Activated T-cell treated with anti-CD3 and anti-CD28 coated beads, Interleukin-2, amount 50 U/mL, for 1 hour (primary cell): ENCODE measurements at regions not wholly inside any gene's neighbourhood (a gene's known extent, or its start where the extent isn't known, plus 50 kb on each side); places are given as distances from the start of the nearest gene placed in this dataset.
A peak's percentile ranks its signal among the peaks of the same experiment; 100 is the strongest.

ENCODE experiments used
- DNase-seq: peaks from one replicate; pipeline ENCODE4 v3.0.0-alpha.2; 2020

DNA sequence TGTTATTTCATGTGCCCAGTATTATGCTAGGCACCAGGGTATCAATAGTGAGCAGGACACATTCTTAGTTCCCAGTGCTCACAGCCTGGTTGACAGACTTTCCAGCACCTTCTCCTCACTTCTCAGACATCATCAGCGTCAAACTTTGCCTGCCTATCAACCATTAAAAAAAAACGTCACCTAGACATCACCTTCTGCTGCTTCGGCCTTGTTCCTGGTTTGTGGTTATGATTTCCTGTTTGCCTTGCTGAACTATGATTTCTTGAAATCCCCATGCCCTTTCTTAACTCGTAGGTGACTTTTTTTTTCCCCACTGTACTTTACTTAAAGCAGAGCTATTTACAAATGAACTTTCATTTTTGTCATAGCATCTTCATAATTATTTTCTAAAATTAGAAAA, 60.4 kb upstream of the NABP1 start:
- DNase-seq, result no peak

DNA sequence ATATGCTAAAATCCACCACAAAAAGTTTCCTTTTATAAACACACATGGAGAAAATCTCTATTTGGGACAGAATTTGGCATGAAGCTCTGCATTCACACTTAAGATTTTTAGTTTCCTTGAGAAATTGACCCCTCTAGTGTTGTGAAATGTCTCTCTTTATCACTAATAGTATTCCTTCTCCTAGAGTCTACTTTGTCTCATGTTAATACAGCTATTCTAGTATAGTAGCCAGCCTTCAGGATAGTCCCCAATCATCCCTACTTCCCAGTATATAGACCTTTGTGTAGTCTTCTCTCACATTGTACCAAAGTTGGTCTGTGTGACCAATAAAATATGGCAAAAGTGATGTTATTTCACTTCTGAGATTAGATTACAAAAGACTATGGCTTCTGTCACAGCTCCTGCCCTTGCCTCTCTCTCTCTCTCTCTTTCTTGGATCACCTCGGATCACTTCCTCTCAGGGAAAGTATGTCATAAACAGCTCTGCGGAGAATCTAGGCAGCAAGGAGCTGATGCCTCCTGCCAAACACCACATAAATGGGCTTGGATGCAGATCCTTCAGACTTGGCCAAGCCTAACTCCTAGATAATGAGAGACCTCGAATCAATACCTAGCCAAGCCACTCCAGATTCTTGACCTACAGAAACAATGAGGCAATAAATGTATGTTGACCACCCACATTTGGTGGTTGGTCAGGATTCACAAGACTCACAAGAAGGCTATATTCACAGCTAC, 59.7 kb upstream of the NABP1 start:
- DNase-seq, result no peak

DNA sequence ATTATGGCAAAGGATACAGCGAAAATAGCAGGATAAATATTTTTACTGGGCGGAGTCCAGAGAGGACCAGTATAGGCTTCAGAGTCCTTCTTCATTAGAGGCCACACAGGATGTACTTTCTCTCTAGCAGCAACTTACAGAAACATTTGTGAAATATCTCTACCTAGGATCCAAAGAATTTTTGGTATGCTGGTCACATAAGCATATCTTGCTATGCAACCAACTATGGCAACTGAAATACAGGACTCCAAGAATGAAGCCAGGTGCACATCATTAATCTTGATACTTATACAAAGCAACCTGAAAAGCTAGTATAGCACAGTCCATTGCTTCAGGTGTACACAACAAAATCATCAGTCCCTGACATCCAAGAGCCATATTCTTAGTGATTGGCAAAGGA, 59.1 kb upstream of the NABP1 start:
- no peak for DNase-seq

DNA sequence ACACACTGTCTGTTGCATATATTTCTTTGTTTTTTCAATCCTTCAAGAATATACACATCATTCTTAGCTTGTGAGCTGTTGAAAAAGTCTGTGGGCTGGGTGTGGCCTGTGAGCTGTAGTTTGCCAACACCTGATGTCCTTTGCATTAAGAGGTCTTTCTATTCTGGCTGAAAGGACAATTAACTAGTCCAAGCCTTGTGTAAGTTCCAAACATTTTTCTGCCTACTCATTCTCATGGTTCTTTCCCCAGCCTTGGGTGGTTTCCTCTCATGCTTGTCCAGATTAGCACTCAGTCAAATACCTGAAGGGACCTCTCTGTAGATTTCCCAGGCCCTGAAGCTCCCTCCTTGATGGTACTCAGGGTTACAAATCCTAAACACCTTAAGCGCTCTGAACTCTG, 57.8 kb upstream of the NABP1 start:
- no peak for DNase-seq

DNA sequence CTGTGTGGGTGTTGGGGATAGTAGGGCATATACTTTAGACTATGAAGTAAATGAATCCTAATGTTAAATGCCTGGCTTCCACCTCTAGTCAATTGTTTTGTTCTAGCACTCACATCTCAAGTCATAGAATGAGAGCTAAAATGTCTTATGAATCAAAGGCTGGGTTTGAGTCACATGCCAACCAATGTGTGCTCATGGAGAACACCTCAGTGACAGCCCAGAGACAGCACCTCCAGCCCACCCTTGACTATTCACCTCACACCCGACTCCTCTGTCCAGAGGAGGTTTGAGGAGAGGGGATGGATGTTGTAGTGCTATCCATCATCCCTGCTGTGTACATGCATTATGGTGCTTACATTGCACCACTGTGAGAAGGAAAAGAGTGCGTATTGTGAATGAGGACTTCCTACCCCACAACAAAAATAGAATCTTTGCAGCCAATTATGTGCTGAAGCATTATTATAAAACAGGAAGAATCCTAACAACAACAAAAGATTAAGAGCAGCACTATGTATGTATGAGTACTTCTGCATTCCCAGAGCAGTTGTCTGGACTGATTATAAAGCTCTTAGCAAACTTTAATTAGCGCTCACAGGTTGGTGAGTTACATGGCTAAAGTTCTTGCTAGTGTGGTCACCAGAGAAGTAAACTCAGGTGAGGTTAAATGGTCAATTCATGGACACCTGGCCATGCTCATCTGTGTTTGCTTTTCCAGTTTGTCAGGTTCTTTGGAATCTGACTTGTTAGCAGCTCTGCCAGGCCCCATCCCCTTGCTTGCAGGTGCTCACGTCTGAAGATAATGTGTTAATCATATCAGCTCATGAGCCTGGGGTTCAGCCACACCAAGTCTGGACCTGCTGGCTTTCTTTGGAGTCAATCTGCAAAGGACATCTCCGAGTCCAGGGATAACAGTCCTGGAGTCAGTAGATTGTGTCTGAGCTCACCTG, 55.3 kb upstream of the NABP1 start:
- no peak for DNase-seq

DNA sequence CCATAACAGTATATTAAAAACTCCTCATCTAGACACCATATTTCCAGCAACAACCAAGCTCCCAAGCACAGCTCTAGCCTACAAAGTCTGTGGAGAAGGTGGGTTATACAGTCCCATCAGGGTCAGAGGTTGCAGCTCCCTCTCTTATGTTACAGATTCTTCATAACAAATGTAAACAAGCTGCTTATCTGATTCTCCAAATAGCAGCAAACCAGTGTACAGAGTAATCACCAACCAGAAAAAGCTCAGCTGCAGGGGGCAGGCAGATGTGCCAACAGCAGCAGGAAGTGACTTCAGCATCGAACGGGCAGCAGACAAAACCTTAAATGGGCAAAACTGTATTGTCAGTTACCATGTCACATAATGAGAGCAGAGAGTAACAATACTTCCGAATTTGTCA, 52.9 kb upstream of the NABP1 start:
- peak; percentile 40 for DNase-seq

DNA sequence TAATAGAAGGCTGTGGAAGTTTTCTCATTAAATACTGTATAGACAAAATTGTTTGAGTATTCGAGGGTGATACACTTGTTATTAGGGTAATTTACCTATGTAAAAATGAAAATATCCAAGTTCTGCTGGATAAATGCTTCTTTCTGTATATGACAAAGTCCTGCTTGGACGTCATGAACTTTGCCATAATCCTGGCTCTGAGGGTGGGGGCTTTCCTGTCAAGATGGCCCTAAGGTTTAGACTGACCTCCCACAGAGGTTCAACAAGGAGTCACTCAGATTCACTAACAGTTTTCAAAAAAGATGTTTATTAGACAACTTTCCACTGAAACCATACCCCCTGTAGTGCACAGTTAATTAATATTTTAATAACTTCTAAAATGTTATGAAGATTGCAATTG, 52.5 kb upstream of the NABP1 start:
- no peak for DNase-seq

DNA sequence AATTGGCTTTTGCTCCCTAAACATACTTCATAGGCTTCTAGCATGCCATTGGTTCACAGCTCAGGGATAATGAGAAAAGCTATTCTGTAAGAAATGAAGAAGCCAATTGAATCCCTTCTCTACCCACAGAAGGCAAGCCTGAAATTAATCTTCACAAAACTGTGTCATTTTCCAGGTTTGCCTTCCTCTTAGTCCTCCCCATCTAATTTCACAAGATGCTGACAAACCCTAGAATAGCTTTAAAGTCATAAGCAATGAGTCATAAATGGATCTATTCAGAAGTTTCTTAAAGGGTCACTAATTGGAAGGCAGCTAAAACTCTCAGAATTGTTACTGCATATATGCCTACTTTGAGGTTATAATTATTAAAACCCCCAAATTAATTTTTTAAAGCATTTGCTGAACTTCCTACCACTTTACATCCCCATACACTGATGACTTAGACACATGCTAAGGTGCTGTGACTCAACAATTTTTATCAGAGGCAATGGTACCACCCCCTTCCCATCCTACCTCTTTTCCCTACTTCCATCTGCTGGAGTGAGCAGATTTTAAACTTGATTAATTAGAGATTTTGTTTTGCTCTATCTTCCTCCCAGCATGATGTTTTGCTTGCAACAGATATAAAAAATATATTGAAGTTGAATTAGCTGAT, 51.3 kb upstream of the NABP1 start:
- DNase-seq, result no peak

DNA sequence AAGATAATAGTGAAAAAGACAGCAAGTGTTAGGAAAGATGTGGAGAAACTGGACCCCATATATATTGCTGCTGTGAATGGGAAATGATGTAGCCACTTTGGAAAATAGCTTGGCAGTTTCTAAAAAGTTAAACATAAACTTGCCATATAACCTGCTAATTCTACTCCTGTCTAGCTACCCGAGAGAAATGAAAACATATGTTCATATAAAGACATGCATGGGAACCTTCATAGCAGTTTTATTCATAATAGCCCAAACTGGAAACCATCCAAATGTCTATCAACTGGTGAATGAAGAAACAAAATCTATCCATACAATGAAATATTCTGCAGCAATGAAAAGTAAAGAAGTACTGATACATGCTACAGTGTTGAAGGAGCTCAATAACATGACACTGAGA, 50.4 kb upstream of the NABP1 start:
- DNase-seq, result no peak
